Pancreas (tissue), 10 donors: ENCODE measurements at regions not wholly inside any gene's neighbourhood (a gene's known extent, or its start where the extent isn't known, plus 50 kb on each side); places are given as distances from the start of the nearest gene placed in this dataset.

Experiments
- ATAC-seq, 4 donors: fragments of 200-7000 bp; cut with Tn5 transposase; one replicate each; pipeline versions ENCODE4 v1.8.0 to v1.9.1; 2020; ENCODE audit warnings: mild to moderate bottlenecking in 4 of 4, moderate library complexity in 4 of 4
- DNase-seq, 6 donors: peaks; one replicate each; pipeline ENCODE4 v3.0.0-alpha.2; 2020
- FAIRE-seq: peaks from 2 replicates; lab custom pipeline; 2012; peaks lifted over from hg19 to GRCh38; lab: Jason Lieb, UNC
- H3K27ac ChIP-seq, 4 donors: fragments of 200-600 bp; sonication (generic); 1 replicate in 3 of 4; 2 replicates in 1 of 4; pipeline versions ENCODE4 v1.5.0 to v1.8.0; 2020
- H3K27me3 ChIP-seq, 4 donors: fragments of 200-600 bp; one replicate each; pipeline ENCODE4 v1.8.0; 2021
- H3K36me3 ChIP-seq, 3 donors: fragments of 200-600 bp; sonication (generic) in 1 of 3; one replicate each; pipeline versions ENCODE4 v1.5.0 to v1.8.0; 2020 to 2021
- H3K4me1 ChIP-seq, 3 donors: fragments of 200-600 bp; one replicate each; pipeline ENCODE4 v1.8.0; 2021
- H3K4me3 ChIP-seq, 4 donors: fragments of 200-600 bp; sonication (generic) in 2 of 4; one replicate each; pipeline versions ENCODE4 v1.5.0 to v1.8.0; 2020 to 2021
- H3K9me3 ChIP-seq, 4 donors: fragments of 200-600 bp; one replicate each; pipeline ENCODE4 v1.8.0; 2021
- CTCF ChIP-seq, 4 donors: fragments of 200-600 bp; sonication (generic) in 3 of 4; IDR thresholded peaks; one replicate each; pipeline versions ENCODE4 v1.5.0 to v1.8.0; 2021; ENCODE audit warnings: antibody characterized with exemption in 4 of 4
- WGBS, 2 donors: extraction: QIAGEN DNeasy Blood & Tissue Kit; methylation state at CpG; one replicate each; pipeline ENCODE4 v1.1.7; 2013; 5-methylcytosine and 5-hydroxymethylcytosine counted together
- intact Hi-C, 3 donors: fragments of 100-400 bp; cut with DNase I; formaldehyde crosslinking; loops; one replicate each; pipeline versions ENCODE4 v1.11.1 to v1.14.2; 2022
- donor health status: healthy with polysubstance abuse.
- donor health status: DM: no; HTN: no; CAD: no; lungs with moderate emphysema.
- donor health status: DM: no; HTN: no; CAD: no.
- donor health status: control.
- donor health status: control.
- donor health status: Bipolar disorder and iron deficiency.
- donor health status: DM: yes; HTN: yes; CAD: no.
- donor health status: DM: no; HTN: no; CAD: no.
- donor health status: DM: no; HTN: no; CAD: no.
- donor health status: DM: yes; HTN: yes; CAD: no.

- H3K27me3 ChIP-seq: no peaks in the 10 kb centered on the region
- WGBS, 2 donors: 74 to 79% methylated on average over 6 of the region's 6 CpGs
- no peaks in the 10 kb centered on the region for H3K4me1 ChIP-seq
- H3K27ac ChIP-seq: no peak overlapping the region
- DNase-seq (no peak), FAIRE-seq (no peak), ATAC-seq (no peak)
- intact Hi-C loops: no loop called here
- no peaks in the 10 kb centered on the region for H3K36me3 ChIP-seq
- H3K4me3 ChIP-seq: no peak overlapping the region
- no peaks in the 10 kb centered on the region for H3K9me3 ChIP-seq
- no peak for TF ChIP-seq CTCF (IDR thresholded peaks at IDR 0.05)
These were observed 269.9 kb upstream of the SFSWAP start for GRCh38 chr12:131441060-131441396.

DNA sequence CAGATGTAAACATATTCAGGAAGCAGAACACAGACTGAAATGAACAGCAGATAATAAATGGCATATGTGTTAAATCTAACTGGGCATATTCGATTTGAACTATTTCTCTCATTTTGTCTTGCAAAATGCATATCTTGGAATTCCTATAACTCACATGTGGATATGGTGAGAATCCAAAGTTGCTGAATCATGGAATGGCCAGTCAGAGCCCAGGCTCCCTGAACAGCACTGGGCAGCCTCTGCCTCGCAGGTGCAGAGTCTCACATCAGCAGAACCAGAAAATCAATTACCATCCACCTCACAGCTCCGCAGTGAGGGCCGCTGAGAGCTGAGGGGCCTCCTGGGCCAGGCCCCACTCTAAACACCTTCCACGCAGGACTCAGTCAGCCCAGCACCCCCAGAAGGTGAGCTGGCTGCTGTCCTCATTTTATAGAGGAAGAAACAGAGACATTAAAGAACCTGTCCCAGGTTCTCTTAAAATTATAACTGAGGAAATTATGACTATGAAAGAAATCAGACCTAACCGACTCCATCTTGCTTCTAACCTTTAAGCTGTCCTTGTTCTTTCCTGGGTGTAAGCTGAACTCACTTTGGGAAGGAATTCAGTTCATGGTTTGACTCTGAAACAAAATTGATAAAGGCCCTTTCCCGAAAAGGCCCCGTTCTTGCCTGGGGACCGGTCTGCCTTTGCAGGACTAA, 269.1 kb upstream of the SFSWAP start:
- no peak for ATAC-seq
- TF ChIP-seq CTCF (IDR thresholded peaks at IDR 0.05): no peak
- intact Hi-C loops: no loop called here
- Histone ChIP-seq H3K36me3 (no peaks in the 10 kb centered on the region), H3K9me3 (no peaks in the 10 kb centered on the region), H3K4me1 (no peaks in the 10 kb centered on the region), H3K4me3 (no peak overlapping the region), H3K27ac (no peak overlapping the region), H3K27me3 (no peaks in the 10 kb centered on the region)
- 56 to 64% methylated on average over 9 of the region's 9 CpGs for WGBS, 2 donors
- no peak for FAIRE-seq
- DNase-seq: no peak

DNA sequence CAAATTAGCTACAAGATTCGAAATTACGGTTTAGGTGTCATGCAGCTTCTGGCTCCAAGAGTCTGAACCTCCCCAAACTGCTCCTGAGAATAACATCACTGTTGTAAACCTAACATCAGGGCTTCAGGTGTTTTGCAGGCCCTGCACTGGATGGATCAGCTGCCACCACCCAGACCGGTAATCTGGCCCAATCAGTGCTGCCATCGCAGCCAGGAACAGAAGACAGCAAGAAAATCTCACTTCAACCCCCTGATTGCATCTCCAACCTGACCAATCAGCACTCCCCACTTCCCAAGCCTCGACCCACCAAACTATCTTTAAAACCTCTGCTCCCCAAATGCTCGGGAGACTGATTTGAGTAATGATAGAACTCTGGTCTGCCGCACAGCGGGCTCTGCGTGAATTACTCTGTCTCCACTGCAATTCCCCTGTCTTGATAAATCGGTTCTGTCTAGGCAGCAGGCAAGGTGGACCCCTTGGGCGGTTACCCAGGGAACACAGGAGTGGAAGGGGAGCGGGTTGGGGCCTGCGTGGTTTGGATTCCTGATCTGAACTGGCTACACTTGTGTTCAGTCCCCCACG, 268.5 kb upstream of the SFSWAP start:
- 70 to 82% methylated on average over 14 of the region's 14 CpGs for WGBS, 2 donors
- TF ChIP-seq CTCF (IDR thresholded peaks at IDR 0.05): no peak
- Histone ChIP-seq H3K4me1 (no peaks in the 10 kb centered on the region), H3K36me3 (no peaks in the 10 kb centered on the region), H3K9me3 (no peaks in the 10 kb centered on the region), H3K4me3 (no peak overlapping the region), H3K27ac (no peak overlapping the region), H3K27me3 (no peaks in the 10 kb centered on the region)
- FAIRE-seq (no peak), ATAC-seq (no peak), DNase-seq (no peak)
- intact Hi-C loops: no loop called here

GRCh38 chr12:131443019-131444000, 267.6 kb upstream of the SFSWAP start:
- H3K4me1 ChIP-seq: no peaks in the 10 kb centered on the region
- no peak for TF ChIP-seq CTCF (IDR thresholded peaks at IDR 0.05)
- no peak for FAIRE-seq
- DNase-seq: no peak
- no peaks in the 10 kb centered on the region for H3K9me3 ChIP-seq
- WGBS, 2 donors: 69 to 79% methylated on average over 36 of the region's 36 CpGs
- H3K27me3 ChIP-seq: no peaks in the 10 kb centered on the region
- no peak for ATAC-seq
- no peaks in the 10 kb centered on the region for H3K36me3 ChIP-seq
- intact Hi-C loops: no loop called here
- H3K4me3 ChIP-seq: no peak overlapping the region
- H3K27ac ChIP-seq: no peak overlapping the region
